Dendritic cell treated with granulocyte-macrophage colony-stimulating factor and Interleukin-4, amounts not matched to agents 40 ng/mL and 50 ng/mL, for 4 days (primary cell): ENCODE measurements at regions not wholly inside any gene's neighbourhood (a gene's known extent, or its start where the extent isn't known, plus 50 kb on each side); places are given as distances from the start of the nearest gene placed in this dataset.
"Not testable (repeated sequence)": the region's sequence is repeated elsewhere in the genome, so short reads cannot be mapped to it uniquely, and the experiment has no call there.

Source experiments
- H3K27ac Mint-ChIP-seq: one replicate; pipeline ENCODE4 v1.8.0; 2022; ENCODE audit warnings: mild to moderate bottlenecking, mixed read lengths
- H3K27me3 Mint-ChIP-seq: one replicate; pipeline ENCODE4 v1.8.0; 2022; ENCODE audit warnings: mild to moderate bottlenecking, mixed read lengths
- H3K36me3 Mint-ChIP-seq: one replicate; pipeline ENCODE4 v1.8.0; 2022; ENCODE audit warnings: low read depth, mixed read lengths
- H3K4me1 Mint-ChIP-seq: one replicate; pipeline ENCODE4 v1.8.0; 2022; ENCODE audit warnings: low read depth, mixed read lengths
- H3K4me3 Mint-ChIP-seq: one replicate; pipeline ENCODE4 v1.8.0; 2022; ENCODE audit warnings: mild to moderate bottlenecking, moderate library complexity, mixed read lengths
- H3K9me3 Mint-ChIP-seq: one replicate; pipeline ENCODE4 v1.8.0; 2022; ENCODE audit warnings: mixed read lengths
- intact Hi-C: fragments of 100-400 bp; cut with micrococcal nuclease; formaldehyde crosslinking; loops from one replicate; pipeline ENCODE4 v1.15.0; 2022

DNA sequence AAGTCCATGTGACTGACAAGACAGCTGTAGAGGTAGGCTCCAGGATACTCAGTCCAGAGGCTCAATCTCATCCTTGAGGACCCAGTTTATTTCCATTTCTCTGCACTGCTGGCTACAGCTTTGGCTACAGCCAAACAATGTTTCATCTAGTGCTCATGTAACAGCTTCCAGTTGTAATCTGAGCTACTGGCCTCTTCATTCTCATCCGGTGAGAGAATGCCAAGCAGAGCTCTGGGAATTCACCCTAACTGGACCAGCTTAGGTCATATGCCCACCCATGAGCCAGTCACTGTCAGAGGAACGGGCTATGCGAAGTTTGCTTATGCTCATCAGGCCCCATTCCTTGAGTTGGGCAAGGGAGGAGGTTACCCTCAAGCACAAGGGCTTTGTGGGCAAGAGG is 192.9 kb downstream of the EVX1 start:
- Mint-ChIP-seq H3K36me3 (no peaks in the 10 kb centered on the region), H3K9me3 (no peaks in the 10 kb centered on the region), H3K27me3 (peaks cover 18% of the 10 kb centered on the region), H3K4me3 (no peak overlapping the region), H3K4me1 (peaks cover 14% of the 10 kb centered on the region), H3K27ac (no peak overlapping the region)
- intact Hi-C loops = no loop called here

DNA sequence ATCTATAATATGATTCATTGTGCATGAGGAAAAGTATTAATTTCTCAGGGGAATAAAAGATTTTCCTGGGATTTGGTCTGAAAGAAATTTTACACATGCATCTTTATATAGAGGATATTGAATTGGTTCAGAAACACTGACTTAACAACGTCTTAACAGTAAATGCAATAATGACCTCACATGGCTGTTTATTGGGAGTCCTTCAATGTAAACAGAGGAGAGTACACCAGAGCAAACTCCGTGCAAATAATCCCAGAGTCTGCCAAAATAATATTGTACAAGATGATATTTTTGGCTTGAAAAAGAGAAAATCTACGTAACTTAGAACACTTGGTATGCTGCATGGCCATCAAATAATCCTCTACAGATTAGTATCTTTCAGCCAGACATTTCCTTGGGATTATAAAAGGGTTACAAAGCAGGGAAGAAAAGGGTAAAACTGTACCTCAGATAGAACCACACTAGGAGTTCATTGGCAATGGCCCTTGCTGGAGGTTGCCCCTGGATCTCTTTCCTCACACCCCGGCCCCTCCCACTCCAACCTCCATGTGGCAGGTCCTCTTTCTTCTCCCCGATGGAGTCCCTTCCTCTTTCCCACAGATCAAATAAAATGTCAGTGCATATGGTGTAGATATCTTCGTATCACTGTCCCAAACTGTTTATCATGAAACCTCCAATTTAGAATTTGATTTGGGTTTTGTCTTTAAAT is 196.4 kb downstream of the EVX1 start:
- Mint-ChIP-seq H3K27me3 (peaks cover 23% of the 10 kb centered on the region), H3K4me1 (peaks cover 10% of the 10 kb centered on the region), H3K27ac (no peak overlapping the region), H3K36me3 (no peaks in the 10 kb centered on the region), H3K9me3 (no peaks in the 10 kb centered on the region), H3K4me3 (no peak overlapping the region)
- intact Hi-C loops = no loop called here

GRCh38 chr7:27442455-27442854 is 199.9 kb downstream of the EVX1 start:
- peaks cover 10% of the 10 kb centered on the region for H3K4me1 Mint-ChIP-seq
- intact Hi-C loops = no loop called here
- H3K4me3 Mint-ChIP-seq = no peak overlapping the region
- H3K9me3 Mint-ChIP-seq = no peaks in the 10 kb centered on the region
- no peaks in the 10 kb centered on the region for H3K36me3 Mint-ChIP-seq
- no peak overlapping the region for H3K27ac Mint-ChIP-seq
- H3K27me3 Mint-ChIP-seq = peaks cover 32% of the 10 kb centered on the region

GRCh38 chr7:27449046-27449445 is 206.4 kb downstream of the EVX1 start:
- H3K4me3 Mint-ChIP-seq, H3K36me3 Mint-ChIP-seq, H3K27ac Mint-ChIP-seq, H3K9me3 Mint-ChIP-seq, H3K4me1 Mint-ChIP-seq, intact Hi-C loops: not testable (repeated sequence)
- H3K27me3 Mint-ChIP-seq = peaks cover 50% of the 10 kb centered on the region

GRCh38 chr7:27453702-27454405 is 208.8 kb downstream of the HIBADH start:
- Mint-ChIP-seq H3K4me1 (no peaks in the 10 kb centered on the region), H3K27me3 (peaks cover 48% of the 10 kb centered on the region), H3K4me3 (no peak overlapping the region), H3K36me3 (no peaks in the 10 kb centered on the region), H3K9me3 (no peaks in the 10 kb centered on the region), H3K27ac (no peak overlapping the region)
- intact Hi-C loops = no loop called here

DNA sequence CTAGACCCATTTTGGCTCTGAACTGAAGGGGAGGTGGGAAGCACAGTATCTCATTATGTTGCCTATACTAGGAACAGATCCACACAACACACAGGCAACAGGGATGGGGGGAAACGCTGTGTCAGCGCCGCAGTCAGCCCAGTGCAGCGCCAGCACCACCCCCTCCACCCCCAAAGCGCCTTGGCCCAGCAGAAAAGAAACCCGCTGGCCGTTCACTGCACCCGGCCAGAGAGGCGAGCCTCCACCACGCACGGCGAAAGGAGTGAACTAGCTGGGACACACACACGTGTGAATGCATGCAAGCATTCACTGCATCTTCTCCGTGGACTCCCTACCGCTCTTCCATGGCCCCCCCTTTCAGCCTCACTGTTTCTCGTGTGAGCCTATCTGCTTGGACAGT is 205.6 kb downstream of the HIBADH start:
- H3K36me3 Mint-ChIP-seq, H3K9me3 Mint-ChIP-seq, H3K27ac Mint-ChIP-seq, H3K4me3 Mint-ChIP-seq, H3K4me1 Mint-ChIP-seq, intact Hi-C loops: not testable (repeated sequence)
- peaks cover 51% of the 10 kb centered on the region for H3K27me3 Mint-ChIP-seq

DNA sequence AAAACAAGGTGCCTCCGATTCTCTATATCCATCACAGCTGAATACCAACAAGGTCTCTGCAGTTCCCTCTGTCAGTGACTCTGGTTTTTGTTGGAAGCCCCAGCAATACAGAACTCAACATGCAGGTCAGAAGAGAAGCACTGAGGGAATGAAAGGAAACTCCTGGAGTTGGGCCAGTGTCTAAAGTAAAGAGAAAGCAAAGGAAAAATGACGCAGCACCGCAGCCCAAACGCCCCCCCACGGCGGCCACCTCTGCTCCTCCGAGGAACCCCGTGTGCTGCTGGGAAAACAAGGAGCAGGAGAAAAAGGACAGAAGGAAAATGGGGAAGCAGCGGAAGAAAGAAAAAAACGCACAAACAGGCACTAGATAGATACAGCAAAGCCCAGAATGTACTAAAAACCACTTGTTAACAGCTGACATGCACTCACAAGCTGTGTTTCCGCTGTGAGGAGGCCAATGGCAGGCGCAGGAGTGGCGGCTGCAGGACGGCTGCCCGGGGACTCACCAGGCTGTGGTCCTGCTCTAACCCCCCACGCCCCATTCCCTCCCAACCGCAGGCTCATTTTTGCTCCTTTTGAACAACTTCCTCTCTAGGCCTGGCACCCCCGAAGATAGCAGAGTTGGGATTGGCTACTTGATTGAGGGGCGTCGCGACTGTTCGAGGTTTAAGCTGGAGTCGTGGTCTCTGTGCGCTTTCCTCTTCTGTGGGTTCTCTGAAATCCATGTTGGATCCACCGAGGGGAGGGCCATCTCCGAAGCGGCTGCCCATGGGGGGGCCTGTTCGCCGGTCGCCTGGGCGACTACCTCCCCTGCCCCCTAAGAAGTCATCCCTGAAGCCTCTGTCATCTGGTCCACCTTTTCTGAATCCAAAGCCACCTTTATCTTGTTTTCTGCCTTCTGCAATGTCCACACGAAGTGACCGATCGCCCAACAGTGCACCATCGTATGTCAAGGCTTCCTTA is 204.8 kb downstream of the HIBADH start:
- H3K36me3 Mint-ChIP-seq, H3K9me3 Mint-ChIP-seq, H3K4me1 Mint-ChIP-seq, intact Hi-C loops, H3K4me3 Mint-ChIP-seq, H3K27ac Mint-ChIP-seq: not testable (repeated sequence)
- peaks cover 48% of the 10 kb centered on the region for H3K27me3 Mint-ChIP-seq

DNA sequence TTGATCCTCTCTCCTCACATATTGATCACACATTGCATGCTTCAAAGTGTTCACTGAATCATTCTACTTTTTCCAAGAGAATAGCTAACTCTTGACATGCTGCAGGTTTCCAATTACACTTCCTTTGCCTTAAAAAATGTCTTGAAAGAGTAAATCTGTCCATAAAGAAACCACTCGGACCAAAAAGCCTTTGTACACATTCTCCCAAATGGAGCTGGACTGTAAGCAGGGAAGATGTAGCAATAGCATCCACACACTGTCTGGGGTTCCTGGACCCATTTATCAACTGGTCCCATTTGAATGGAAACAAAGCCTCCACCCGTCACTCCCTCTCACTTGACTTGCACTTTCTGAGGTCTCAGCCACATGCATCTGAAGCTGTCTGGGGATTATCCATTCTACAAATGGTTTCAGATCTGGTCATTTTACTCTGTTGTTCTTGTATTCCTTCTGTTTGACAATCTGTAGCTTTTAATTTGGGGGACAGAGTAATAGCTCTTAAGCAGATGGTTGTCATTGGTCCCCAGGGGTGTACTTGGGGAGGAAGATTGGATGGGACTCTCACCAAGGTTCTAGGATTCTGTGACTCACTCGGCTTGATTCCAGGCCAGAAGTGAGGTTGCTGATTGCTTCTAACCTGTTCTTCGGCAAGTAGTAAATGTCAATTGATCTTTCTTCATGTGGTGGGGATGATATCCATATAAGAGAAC is 203.5 kb downstream of the HIBADH start:
- Mint-ChIP-seq H3K4me3 (no peak overlapping the region), H3K4me1 (no peaks in the 10 kb centered on the region), H3K36me3 (no peaks in the 10 kb centered on the region), H3K27ac (no peak overlapping the region), H3K9me3 (no peaks in the 10 kb centered on the region), H3K27me3 (peaks cover 48% of the 10 kb centered on the region)
- intact Hi-C loops = no loop called here

- Mint-ChIP-seq H3K27ac (no peak overlapping the region), H3K36me3 (no peaks in the 10 kb centered on the region), H3K9me3 (no peaks in the 10 kb centered on the region), H3K4me1 (no peaks in the 10 kb centered on the region), H3K27me3 (peaks cover 48% of the 10 kb centered on the region), H3K4me3 (no peak overlapping the region)
- intact Hi-C loops = no loop called here
Observed at GRCh38 chr7:27459731-27460053, 203.0 kb downstream of the HIBADH start.

DNA sequence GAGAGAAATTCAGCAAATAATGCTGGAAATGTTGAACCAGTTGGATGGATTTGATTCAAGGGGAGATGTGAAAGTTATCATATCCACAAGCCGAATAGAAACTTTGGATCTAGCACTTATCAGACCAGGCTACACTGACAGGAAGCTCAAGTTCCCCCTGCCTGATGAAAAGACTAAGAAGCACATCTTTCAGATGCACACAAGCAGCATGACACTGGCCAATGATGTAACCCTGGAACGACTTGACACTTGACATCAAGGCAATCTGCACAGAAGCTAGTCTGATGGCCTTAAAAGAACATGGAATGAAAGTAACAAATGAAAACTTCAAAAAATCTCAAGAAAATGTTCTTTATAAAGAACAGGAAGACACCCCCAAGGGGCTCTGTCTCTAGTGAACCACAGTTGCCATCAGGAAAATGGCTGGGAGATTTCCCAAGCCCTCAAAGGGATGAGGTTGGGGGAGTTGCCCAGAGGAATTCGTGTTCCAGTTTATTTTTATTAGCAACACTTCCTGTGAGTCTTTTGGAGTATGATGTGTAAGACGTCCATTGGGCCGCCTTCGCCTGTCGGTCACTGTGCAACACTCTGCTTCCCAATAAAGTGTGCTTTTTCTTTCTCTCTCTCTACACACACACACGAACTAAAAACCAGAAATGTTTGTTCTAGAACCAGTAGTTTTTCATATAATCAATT is 200.0 kb downstream of the HIBADH start:
- intact Hi-C loops = no loop called here
- H3K36me3 Mint-ChIP-seq = no peaks in the 10 kb centered on the region
- peaks cover 57% of the 10 kb centered on the region for H3K27me3 Mint-ChIP-seq
- no peaks in the 10 kb centered on the region for H3K4me1 Mint-ChIP-seq
- H3K27ac Mint-ChIP-seq = no peak overlapping the region
- no peaks in the 10 kb centered on the region for H3K9me3 Mint-ChIP-seq
- no peak overlapping the region for H3K4me3 Mint-ChIP-seq

- no peak overlapping the region for H3K4me3 Mint-ChIP-seq
- intact Hi-C loops = no loop called here
- no peaks in the 10 kb centered on the region for H3K4me1 Mint-ChIP-seq
- H3K9me3 Mint-ChIP-seq = no peaks in the 10 kb centered on the region
- no peaks in the 10 kb centered on the region for H3K36me3 Mint-ChIP-seq
- no peak overlapping the region for H3K27ac Mint-ChIP-seq
- peaks cover 56% of the 10 kb centered on the region for H3K27me3 Mint-ChIP-seq
Observed at GRCh38 chr7:27464970-27465369, 197.7 kb downstream of the HIBADH start.

DNA sequence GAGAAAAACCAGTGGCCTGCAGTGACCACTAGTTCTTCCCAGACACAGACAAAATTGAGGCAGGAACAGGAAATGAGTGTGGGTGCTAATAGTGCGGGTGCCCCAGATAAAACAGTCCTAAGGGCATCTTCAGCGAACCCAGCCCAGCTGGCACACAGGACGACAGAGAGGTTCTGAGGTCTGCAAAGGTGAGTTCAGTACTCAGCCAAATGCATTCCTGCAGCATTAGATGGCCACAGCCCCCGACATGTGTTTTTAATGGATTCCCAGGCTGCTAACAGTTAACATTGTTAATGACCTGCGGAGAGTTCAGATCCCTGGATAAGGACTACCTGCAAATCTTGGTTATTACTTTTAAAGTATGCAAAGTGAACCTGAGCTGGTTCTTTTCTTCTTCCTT is 196.0 kb downstream of the HIBADH start:
- Mint-ChIP-seq H3K36me3 (no peaks in the 10 kb centered on the region), H3K27me3 (peaks cover 56% of the 10 kb centered on the region), H3K4me1 (no peaks in the 10 kb centered on the region), H3K4me3 (no peak overlapping the region), H3K9me3 (no peaks in the 10 kb centered on the region), H3K27ac (no peak overlapping the region)
- intact Hi-C loops = no loop called here

- no peaks in the 10 kb centered on the region for H3K36me3 Mint-ChIP-seq
- no peaks in the 10 kb centered on the region for H3K9me3 Mint-ChIP-seq
- H3K27ac Mint-ChIP-seq = no peak overlapping the region
- no peak overlapping the region for H3K4me3 Mint-ChIP-seq
- intact Hi-C loops = no loop called here
- peaks cover 33% of the 10 kb centered on the region for H3K27me3 Mint-ChIP-seq
- no peaks in the 10 kb centered on the region for H3K4me1 Mint-ChIP-seq
Observed at GRCh38 chr7:27472043-27472442, 190.6 kb downstream of the HIBADH start.
